ENCODE measurements at regions not wholly inside any gene's neighbourhood (a gene's known extent, or its start where the extent isn't known, plus 50 kb on each side); places are given as distances from the start of the nearest gene placed in this dataset.

GRCh38 chr22:44411226-44412135 lies 86.6 kb downstream of the RTL6 start:
- TF ChIP-seq CTCF (IDR thresholded peaks at IDR 0.05) (no peak), POLR2A (IDR thresholded peaks at IDR 0.05) (no peak)
